Transverse colon (tissue), 4 donors: ENCODE measurements at regions not wholly inside any gene's neighbourhood (a gene's known extent, or its start where the extent isn't known, plus 50 kb on each side); places are given as distances from the start of the nearest gene placed in this dataset.

Experiments used
- CTCF ChIP-seq, 5 experiments: fragments of 200-600 bp in 3 of 5; fragments of 450-650 bp in 2 of 5; sonication (generic) in 3 of 5; IDR thresholded peaks; 1 replicate in 2 of 5; 2 replicates in 3 of 5; pipeline ENCODE4 v1.5.1; 2016 to 2017; ENCODE audit warnings: antibody characterized with exemption in 5 of 5, inconsistent platforms in 3 of 5, mild to moderate bottlenecking in 2 of 5, moderate library complexity in 1 of 5
- EP300 ChIP-seq: sonication (generic); formaldehyde crosslinking; IDR thresholded peaks from one replicate; pipeline ENCODE4 v1.6.1; 2017; ENCODE audit warnings: antibody characterized with exemption, low read depth
- POLR2A ChIP-seq: fragments of 450-650 bp; IDR thresholded peaks from one replicate; pipeline ENCODE4 v1.6.1; 2016; ENCODE audit warnings: antibody characterized with exemption, mild to moderate bottlenecking, moderate library complexity
- POLR2AphosphoS5 ChIP-seq, 3 donors: sonication (generic); formaldehyde crosslinking; IDR thresholded peaks; one replicate each; pipeline ENCODE4 v1.6.1; 2016; ENCODE audit warnings: antibody characterized with exemption in 3 of 3

- no peak for TF ChIP-seq POLR2A
- TF ChIP-seq CTCF (IDR thresholded peaks at IDR 0.05): no peak
- TF ChIP-seq EP300: no peak
- no peak for TF ChIP-seq POLR2AphosphoS5 (IDR thresholded peaks at IDR 0.05)
These were observed 74.6 kb upstream of the EXOC1L start for GRCh38 chr4:55745014-55745413.
